Suprapubic skin (tissue), 3 donors: ENCODE measurements at regions not wholly inside any gene's neighbourhood (a gene's known extent, or its start where the extent isn't known, plus 50 kb on each side); places are given as distances from the start of the nearest gene placed in this dataset.

Source experiments
- CTCF ChIP-seq, 2 donors: fragments of 200-600 bp in 1 of 2; fragments of 450-650 bp in 1 of 2; sonication (generic) in 1 of 2; IDR thresholded peaks; one replicate each; pipeline ENCODE4 v1.5.1; 2016 to 2019; ENCODE audit warnings: antibody characterized with exemption in 2 of 2, mild to moderate bottlenecking in 1 of 2, moderate library complexity in 1 of 2
- POLR2A ChIP-seq, 2 donors: fragments of 450-650 bp; IDR thresholded peaks; one replicate each; pipeline ENCODE4 v1.6.1; 2017; ENCODE audit warnings: antibody characterized with exemption in 2 of 2, mild to moderate bottlenecking in 2 of 2, moderate library complexity in 2 of 2

GRCh38 chr4:19021617-19022016 is 1000.1 kb upstream of the LCORL start:
- TF ChIP-seq CTCF (IDR thresholded peaks at IDR 0.05), result no peak
- TF ChIP-seq POLR2A (IDR thresholded peaks at IDR 0.05), result no peak
